H1 (cell line): ENCODE measurements at regions not wholly inside any gene's neighbourhood (a gene's known extent, or its start where the extent isn't known, plus 50 kb on each side); places are given as distances from the start of the nearest gene placed in this dataset.

Experiments
- CREB1 ChIP-seq: IDR thresholded peaks from 2 replicates; pipeline ENCODE4 v1.6.1; 2012; ENCODE audit warnings: inconsistent platforms
- CTCF ChIP-seq, 3 experiments: IDR thresholded peaks; 1 replicate in 2 of 3; 2 replicates in 1 of 3; pipeline versions ENCODE4 v1.5.1 to v1.6.1; 2011; ENCODE audit warnings: low read length in 3 of 3, mild to moderate bottlenecking in 3 of 3, inconsistent platforms in 2 of 3, low read depth in 1 of 3, moderate library complexity in 1 of 3; ENCODE audit not compliant: insufficient read depth in 1 of 3; ENCODE audit errors: control extremely low read depth in 1 of 3
- EP300 ChIP-seq, 2 experiments: IDR thresholded peaks; 1 replicate in 1 of 2; 2 replicates in 1 of 2; pipeline ENCODE4 v1.6.1; 2011 to 2012; ENCODE audit warnings: low read depth in 2 of 2, low read length in 2 of 2, mild to moderate bottlenecking in 2 of 2, borderline replicate concordance in 1 of 2, inconsistent platforms in 1 of 2, moderate library complexity in 1 of 2
- EZH2 ChIP-seq: fragments of 200-600 bp; sonication (generic); IDR thresholded peaks from 2 replicates; pipeline ENCODE4 v1.7.1; 2012; ENCODE audit warnings: low read depth, mild to moderate bottlenecking, moderate library complexity, low read length, inconsistent platforms; ENCODE audit not compliant: severe bottlenecking
- GTF2F1 ChIP-seq: IDR thresholded peaks from 2 replicates; pipeline ENCODE4 v1.6.1; 2012; ENCODE audit warnings: low read depth, low read length, improper control_type of control experiment, borderline replicate concordance
- POLR2A ChIP-seq, 2 experiments: IDR thresholded peaks; 1 replicate in 1 of 2; 2 replicates in 1 of 2; pipeline ENCODE4 v1.6.1; 2011; ENCODE audit warnings: low read depth in 2 of 2, low read length in 2 of 2, mild to moderate bottlenecking in 2 of 2; ENCODE audit errors: control extremely low read depth in 1 of 2
- SIN3A ChIP-seq, 2 experiments: IDR thresholded peaks in 1 of 2; conservative IDR thresholded peaks in 1 of 2; 2 replicates each; pipeline ENCODE4 v1.6.1; 2011 to 2012; ENCODE audit warnings: low read length in 2 of 2, improper control_type of control experiment in 1 of 2, low read depth in 1 of 2, mild to moderate bottlenecking in 1 of 2
- SIRT6 ChIP-seq: IDR thresholded peaks from one replicate; pipeline ENCODE4 v1.7.1; 2012; ENCODE audit warnings: low read length, inconsistent platforms
- SUZ12 ChIP-seq: fragments of 200-600 bp; sonication (generic); IDR thresholded peaks from 2 replicates; pipeline ENCODE4 v1.6.1; 2012; ENCODE audit warnings: mild to moderate bottlenecking, inconsistent platforms, low read length, moderate library complexity, mixed read lengths
- TEAD4 ChIP-seq: IDR thresholded peaks from 2 replicates; pipeline ENCODE4 v1.6.1; 2012; ENCODE audit warnings: low read depth, low read length, inconsistent platforms, mixed read lengths
- ZNF274 ChIP-seq: IDR thresholded peaks from 2 replicates; pipeline ENCODE4 v1.7.0; 2012; ENCODE audit warnings: low read length, borderline replicate concordance; ENCODE audit errors: extremely low read depth

- TF ChIP-seq GTF2F1 (no peak), CREB1 (no peak), POLR2A (IDR thresholded peaks at IDR 0.05; ENCODE audit: control extremely low read depth in 1 of 2, low read depth in 2 of 2, low read length in 2 of 2) (no peak), TEAD4 (no peak), CTCF (IDR thresholded peaks at IDR 0.05; ENCODE audit: control extremely low read depth in 1 of 3, insufficient read depth in 1 of 3, low read depth in 1 of 3, low read length in 3 of 3) (no peak), EZH2 (no peak), EP300 (IDR thresholded peaks at IDR 0.05; ENCODE audit: borderline replicate concordance in 1 of 2, low read depth in 2 of 2, low read length in 2 of 2) (no peak), ZNF274 (no peak), SIN3A (conservative IDR thresholded peaks at IDR 0.05 in 1 of 2, IDR thresholded peaks at IDR 0.05 in 1 of 2; ENCODE audit: low read depth in 1 of 2, low read length in 2 of 2) (no peak), SIRT6 (no peak), SUZ12 (no peak)
These were observed 112.3 kb upstream of the MPPED2 start for GRCh38 chr11:30698425-30698824.
